Thoracic aorta (tissue), 2 donors: ENCODE measurements at regions not wholly inside any gene's neighbourhood (a gene's known extent, or its start where the extent isn't known, plus 50 kb on each side); places are given as distances from the start of the nearest gene placed in this dataset.

ENCODE experiments used
- ATAC-seq: fragments of 150-250 bp; one replicate; pipeline ENCODE4 v1.8.0; 2017; ENCODE audit warnings: low read depth; ENCODE audit not compliant: insufficient number of reproducible peaks, low FRiP score
- DNase-seq: peaks from one replicate; pipeline ENCODE4 v3.0.0-alpha.2; 2020; ENCODE audit warnings: low spot score
- H3K27ac ChIP-seq, 2 donors: fragments of 200-600 bp; sonication (generic); 1 replicate in 1 of 2; 2 replicates in 1 of 2; pipeline ENCODE4 v1.5.1; 2016; ENCODE audit warnings: mild to moderate bottlenecking in 2 of 2, moderate library complexity in 2 of 2
- H3K27me3 ChIP-seq: fragments of 200-600 bp; sonication (generic); replicated peaks from 2 replicates; pipeline ENCODE4 v1.6.0; 2016; ENCODE audit warnings: mild to moderate bottlenecking; ENCODE audit not compliant: insufficient read depth
- H3K36me3 ChIP-seq: fragments of 200-600 bp; sonication (generic); one replicate; pipeline ENCODE4 v1.5.1; 2016
- H3K4me1 ChIP-seq, 2 donors: fragments of 200-600 bp; sonication (generic); 1 replicate in 1 of 2; 2 replicates in 1 of 2; pipeline versions ENCODE4 v1.5.1 to v1.6.0; 2016; ENCODE audit warnings: low read depth in 2 of 2, mild to moderate bottlenecking in 1 of 2; ENCODE audit not compliant: control insufficient read depth in 1 of 2
- H3K4me3 ChIP-seq: fragments of 200-600 bp; sonication (generic); 2 replicates; pipeline ENCODE4 v1.5.1; 2016; ENCODE audit warnings: mild to moderate bottlenecking
- H3K9me3 ChIP-seq: fragments of 200-600 bp; sonication (generic); 2 replicates; pipeline ENCODE4 v1.5.1; 2016
- TF ChIP-seq, protein P1 (sequence below): fragments of 200-600 bp; sonication (generic); IDR thresholded peaks from one replicate; pipeline ENCODE4 v1.5.1; 2019; ENCODE audit warnings: antibody characterized with exemption

DNA sequence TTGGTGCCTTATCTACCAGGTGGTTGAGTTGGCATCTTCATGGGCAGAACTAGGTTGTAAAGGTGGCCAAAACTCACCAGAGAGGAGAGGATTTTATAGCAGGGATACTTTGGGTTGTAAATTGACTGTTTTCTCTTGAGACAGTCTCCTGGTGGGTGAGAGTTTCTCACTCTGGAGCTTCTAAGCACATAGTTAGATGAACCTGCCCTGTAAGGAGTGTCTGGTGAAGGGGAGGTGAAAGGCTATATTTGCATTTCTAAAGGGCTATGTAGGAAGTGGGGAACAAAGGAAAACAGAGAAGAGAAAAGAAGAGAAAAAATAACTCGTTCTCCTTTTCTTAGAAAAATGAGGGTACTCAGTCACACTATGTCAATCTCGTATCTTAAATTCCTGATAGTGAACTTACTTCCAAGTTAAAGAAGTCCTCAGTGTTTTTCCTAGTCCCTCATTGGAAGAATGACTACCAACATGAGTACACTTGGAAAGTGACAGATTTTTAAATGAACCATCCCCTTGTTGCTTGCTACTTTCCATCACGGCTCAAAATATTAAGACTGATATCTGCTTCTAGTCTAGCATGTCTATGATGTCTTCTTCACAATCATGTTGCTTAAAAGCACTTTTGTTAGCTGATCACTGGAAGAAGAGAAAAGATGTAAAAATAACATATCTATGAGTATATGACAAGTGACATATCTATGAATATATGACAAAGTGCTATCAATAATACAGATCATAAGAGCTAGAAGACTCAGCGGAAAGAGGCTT lies 113.8 kb upstream of the P2RY1 start:
- TF ChIP-seq, protein P1, sequence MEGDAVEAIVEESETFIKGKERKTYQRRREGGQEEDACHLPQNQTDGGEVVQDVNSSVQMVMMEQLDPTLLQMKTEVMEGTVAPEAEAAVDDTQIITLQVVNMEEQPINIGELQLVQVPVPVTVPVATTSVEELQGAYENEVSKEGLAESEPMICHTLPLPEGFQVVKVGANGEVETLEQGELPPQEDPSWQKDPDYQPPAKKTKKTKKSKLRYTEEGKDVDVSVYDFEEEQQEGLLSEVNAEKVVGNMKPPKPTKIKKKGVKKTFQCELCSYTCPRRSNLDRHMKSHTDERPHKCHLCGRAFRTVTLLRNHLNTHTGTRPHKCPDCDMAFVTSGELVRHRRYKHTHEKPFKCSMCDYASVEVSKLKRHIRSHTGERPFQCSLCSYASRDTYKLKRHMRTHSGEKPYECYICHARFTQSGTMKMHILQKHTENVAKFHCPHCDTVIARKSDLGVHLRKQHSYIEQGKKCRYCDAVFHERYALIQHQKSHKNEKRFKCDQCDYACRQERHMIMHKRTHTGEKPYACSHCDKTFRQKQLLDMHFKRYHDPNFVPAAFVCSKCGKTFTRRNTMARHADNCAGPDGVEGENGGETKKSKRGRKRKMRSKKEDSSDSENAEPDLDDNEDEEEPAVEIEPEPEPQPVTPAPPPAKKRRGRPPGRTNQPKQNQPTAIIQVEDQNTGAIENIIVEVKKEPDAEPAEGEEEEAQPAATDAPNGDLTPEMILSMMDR = no peak
- H3K4me1 ChIP-seq = no peaks in the 10 kb centered on the region
- H3K27ac ChIP-seq = no peak overlapping the region
- H3K4me3 ChIP-seq = no peak overlapping the region
- H3K36me3 ChIP-seq = no peaks in the 10 kb centered on the region
- no peak for ATAC-seq
- H3K27me3 ChIP-seq = no peaks in the 10 kb centered on the region
- no peaks in the 10 kb centered on the region for H3K9me3 ChIP-seq
- DNase-seq = no peak

DNA sequence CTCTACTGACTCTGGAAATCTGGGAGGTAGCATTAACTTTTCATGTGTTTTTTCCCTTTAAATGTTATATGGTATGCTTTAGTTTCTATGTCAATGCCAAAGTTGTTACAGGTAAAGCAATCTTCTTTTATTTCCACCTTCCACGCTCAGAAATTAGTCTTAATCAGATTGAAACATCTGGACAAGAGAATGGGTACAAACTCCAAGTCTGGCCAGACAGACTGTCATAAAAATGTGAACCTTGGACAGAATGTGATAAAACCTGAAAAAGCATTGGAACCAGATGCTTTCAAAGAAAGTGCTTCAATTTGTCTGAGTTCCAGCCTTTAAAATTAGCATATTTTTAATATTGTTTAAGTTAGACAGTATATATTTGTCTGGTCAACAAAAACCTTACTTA lies 110.7 kb upstream of the P2RY1 start:
- no peaks in the 10 kb centered on the region for H3K36me3 ChIP-seq
- no peaks in the 10 kb centered on the region for H3K4me1 ChIP-seq
- TF ChIP-seq, protein P1 = no peak
- H3K27ac ChIP-seq = no peak overlapping the region
- no peaks in the 10 kb centered on the region for H3K9me3 ChIP-seq
- H3K4me3 ChIP-seq = no peak overlapping the region
- ATAC-seq (no peak), DNase-seq (no peak)
- H3K27me3 ChIP-seq = no peaks in the 10 kb centered on the region

DNA sequence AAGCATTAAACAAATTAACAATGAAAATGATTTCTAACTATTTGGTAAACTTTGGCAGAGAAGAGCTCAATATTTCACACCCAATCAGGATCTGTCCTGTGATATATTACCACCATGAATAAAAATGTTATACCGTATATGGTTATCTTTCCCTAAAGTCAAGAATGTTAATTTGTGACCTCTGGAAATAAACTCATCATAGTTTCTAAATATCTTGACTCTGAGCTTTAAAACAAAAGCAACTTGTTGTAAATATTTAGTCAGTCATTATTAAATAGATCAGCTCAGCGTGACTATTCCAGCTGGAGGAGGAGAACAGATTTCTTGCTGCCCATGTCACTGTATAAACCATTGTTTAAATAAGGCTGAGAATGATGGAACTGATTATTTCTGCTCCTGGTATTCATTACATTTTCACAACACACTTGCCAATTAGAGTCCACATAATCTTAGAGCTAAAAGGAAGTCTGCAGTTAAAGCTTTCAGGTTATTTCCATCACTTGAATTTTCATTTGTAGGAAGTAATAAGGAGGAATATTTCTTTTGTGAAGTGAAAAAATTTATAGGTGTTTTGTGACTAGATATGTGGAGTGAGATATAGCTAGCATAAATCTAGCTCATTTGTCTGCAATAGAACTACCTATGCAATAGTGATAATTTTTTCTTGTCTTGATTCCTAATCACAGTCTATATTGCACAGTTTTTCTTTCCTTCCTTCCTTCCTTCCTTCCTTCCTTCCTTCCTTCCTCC lies 106.5 kb upstream of the P2RY1 start:
- Histone ChIP-seq H3K4me1 (no peaks in the 10 kb centered on the region), H3K36me3 (no peaks in the 10 kb centered on the region), H3K27ac (no peak overlapping the region), H3K9me3 (no peaks in the 10 kb centered on the region), H3K4me3 (no peak overlapping the region), H3K27me3 (no peaks in the 10 kb centered on the region)
- TF ChIP-seq, protein P1 = no peak
- DNase-seq (no peak), ATAC-seq (no peak)

DNA sequence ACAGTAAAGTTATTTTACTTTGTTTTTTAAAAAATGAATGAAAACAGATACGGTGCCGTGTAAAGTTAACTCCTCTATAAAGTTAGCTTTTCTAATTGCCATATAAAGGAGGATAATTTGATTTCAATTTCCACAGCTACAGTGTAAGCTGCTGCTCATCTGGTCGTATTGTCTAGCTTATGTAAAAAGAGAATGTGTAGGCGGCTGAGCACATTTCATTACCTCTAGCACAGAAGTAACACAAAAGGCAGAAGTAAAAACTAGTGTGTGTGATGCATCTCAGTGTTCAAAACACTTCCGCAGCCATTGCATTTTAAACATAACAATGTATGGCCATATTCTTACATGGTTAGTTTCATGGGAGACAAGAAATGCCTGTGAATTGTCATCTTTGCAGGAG lies 105.0 kb upstream of the P2RY1 start:
- Histone ChIP-seq H3K4me3 (no peak overlapping the region), H3K9me3 (no peaks in the 10 kb centered on the region), H3K4me1 (no peaks in the 10 kb centered on the region), H3K27ac (no peak overlapping the region), H3K27me3 (no peaks in the 10 kb centered on the region), H3K36me3 (no peaks in the 10 kb centered on the region)
- TF ChIP-seq, protein P1 = no peak
- DNase-seq (no peak), ATAC-seq (no peak)

DNA sequence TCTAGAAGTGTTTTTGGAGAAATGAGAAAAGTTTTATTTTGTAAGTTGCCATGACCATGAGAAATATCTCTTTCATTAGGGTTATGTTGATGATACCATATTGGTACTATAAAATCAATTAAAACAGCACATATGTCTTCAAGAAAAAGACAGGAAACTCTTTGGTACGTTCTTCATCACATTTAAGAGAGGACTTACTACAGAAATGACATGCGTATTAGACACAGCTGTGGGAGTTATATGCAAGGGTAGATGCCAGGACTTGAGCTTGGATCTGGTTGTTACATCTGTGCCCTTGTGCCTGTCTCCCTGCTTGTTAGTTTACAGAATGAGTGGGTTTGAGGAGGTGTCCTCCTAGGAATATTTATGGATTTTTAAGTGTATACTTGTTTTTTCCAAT lies 103.4 kb upstream of the P2RY1 start:
- no peaks in the 10 kb centered on the region for H3K36me3 ChIP-seq
- H3K4me3 ChIP-seq = no peak overlapping the region
- ATAC-seq (no peak), DNase-seq (no peak)
- H3K4me1 ChIP-seq = no peaks in the 10 kb centered on the region
- H3K27me3 ChIP-seq = no peaks in the 10 kb centered on the region
- TF ChIP-seq, protein P1 = no peak
- H3K27ac ChIP-seq = no peak overlapping the region
- H3K9me3 ChIP-seq = no peaks in the 10 kb centered on the region
